Ovary (tissue), 3 donors: ENCODE measurements at regions not wholly inside any gene's neighbourhood (a gene's known extent, or its start where the extent isn't known, plus 50 kb on each side); places are given as distances from the start of the nearest gene placed in this dataset.

Experiments used
- EP300 ChIP-seq: sonication (generic); formaldehyde crosslinking; IDR thresholded peaks from one replicate; pipeline ENCODE4 v1.6.1; 2017; ENCODE audit warnings: antibody characterized with exemption
- POLR2A ChIP-seq: fragments of 450-650 bp; IDR thresholded peaks from one replicate; pipeline ENCODE4 v1.6.1; 2017; ENCODE audit warnings: antibody characterized with exemption, mild to moderate bottlenecking, moderate library complexity
- TF ChIP-seq, protein P1 (sequence below), 3 donors: fragments of 450-650 bp in 2 of 3; fragments of 200-600 bp in 1 of 3; IDR thresholded peaks; one replicate each; pipeline versions ENCODE4 v1.5.1 to v1.8.0; 2016 to 2022; ENCODE audit warnings: antibody characterized with exemption in 3 of 3, mild to moderate bottlenecking in 1 of 3
- donor health status: DM: no; HTN: no; CAD: no.

GRCh38 chr6:167428664-167429333 is 103.9 kb downstream of the TTLL2 start:
- TF ChIP-seq, protein P1, sequence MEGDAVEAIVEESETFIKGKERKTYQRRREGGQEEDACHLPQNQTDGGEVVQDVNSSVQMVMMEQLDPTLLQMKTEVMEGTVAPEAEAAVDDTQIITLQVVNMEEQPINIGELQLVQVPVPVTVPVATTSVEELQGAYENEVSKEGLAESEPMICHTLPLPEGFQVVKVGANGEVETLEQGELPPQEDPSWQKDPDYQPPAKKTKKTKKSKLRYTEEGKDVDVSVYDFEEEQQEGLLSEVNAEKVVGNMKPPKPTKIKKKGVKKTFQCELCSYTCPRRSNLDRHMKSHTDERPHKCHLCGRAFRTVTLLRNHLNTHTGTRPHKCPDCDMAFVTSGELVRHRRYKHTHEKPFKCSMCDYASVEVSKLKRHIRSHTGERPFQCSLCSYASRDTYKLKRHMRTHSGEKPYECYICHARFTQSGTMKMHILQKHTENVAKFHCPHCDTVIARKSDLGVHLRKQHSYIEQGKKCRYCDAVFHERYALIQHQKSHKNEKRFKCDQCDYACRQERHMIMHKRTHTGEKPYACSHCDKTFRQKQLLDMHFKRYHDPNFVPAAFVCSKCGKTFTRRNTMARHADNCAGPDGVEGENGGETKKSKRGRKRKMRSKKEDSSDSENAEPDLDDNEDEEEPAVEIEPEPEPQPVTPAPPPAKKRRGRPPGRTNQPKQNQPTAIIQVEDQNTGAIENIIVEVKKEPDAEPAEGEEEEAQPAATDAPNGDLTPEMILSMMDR (IDR thresholded peaks at IDR 0.05) = no peak
- TF ChIP-seq POLR2A (no peak), EP300 (no peak)
